ENCODE measurements at regions not wholly inside any gene's neighbourhood (a gene's known extent, or its start where the extent isn't known, plus 50 kb on each side); places are given as distances from the start of the nearest gene placed in this dataset.

DNA sequence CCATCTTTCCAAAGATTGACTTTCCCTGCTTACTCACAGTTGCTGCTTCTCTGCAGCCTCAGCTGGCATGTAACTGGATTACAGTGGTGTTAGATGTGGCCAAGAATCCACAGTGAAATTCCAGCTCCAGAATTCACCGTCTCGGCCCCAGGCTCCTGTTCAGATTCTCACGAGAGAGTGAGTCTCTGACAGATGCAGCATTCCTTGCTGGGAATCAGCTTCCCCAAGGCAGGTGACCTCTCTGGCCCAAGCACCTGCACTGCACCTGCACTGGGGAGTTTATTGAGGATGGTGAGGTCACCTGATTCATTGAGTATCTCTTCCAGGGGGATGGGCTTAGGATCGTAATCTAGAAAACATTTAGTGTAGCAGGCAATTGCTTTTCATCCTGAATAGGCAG lies 600.5 kb upstream of the RBFOX1 start:
- TF ChIP-seq FOXP2 (optimal IDR thresholded peaks at IDR 0.05; ENCODE audit: borderline replicate concordance, extremely low read depth, extremely low read length, insufficient read depth) = no peak
- no peak for TF ChIP-seq POLR2AphosphoS5 (IDR thresholded peaks at IDR 0.05; ENCODE audit: low read depth, low read length)
- no peak for TF ChIP-seq TAF1 (IDR thresholded peaks at IDR 0.05; ENCODE audit: borderline replicate concordance, insufficient read depth, low read length)
- TF ChIP-seq SIN3A (IDR thresholded peaks at IDR 0.05; ENCODE audit: borderline replicate concordance, insufficient read depth, low read length) = no peak
- TF ChIP-seq REST (IDR thresholded peaks at IDR 0.05; ENCODE audit: insufficient read depth in 1 of 2, low read depth in 2 of 2, low read length in 2 of 2) = no peak

GRCh38 chr16:6728381-6728780 lies 604.3 kb upstream of the RBFOX1 start:
- TF ChIP-seq REST (IDR thresholded peaks at IDR 0.05; ENCODE audit: insufficient read depth in 1 of 2, low read depth in 2 of 2, low read length in 2 of 2) (no peak), SIN3A (IDR thresholded peaks at IDR 0.05; ENCODE audit: borderline replicate concordance, insufficient read depth, low read length) (no peak), POLR2AphosphoS5 (IDR thresholded peaks at IDR 0.05; ENCODE audit: low read depth, low read length) (no peak), TAF1 (IDR thresholded peaks at IDR 0.05; ENCODE audit: borderline replicate concordance, insufficient read depth, low read length) (no peak), FOXP2 (optimal IDR thresholded peaks at IDR 0.05; ENCODE audit: borderline replicate concordance, extremely low read depth, extremely low read length, insufficient read depth) (no peak)

DNA sequence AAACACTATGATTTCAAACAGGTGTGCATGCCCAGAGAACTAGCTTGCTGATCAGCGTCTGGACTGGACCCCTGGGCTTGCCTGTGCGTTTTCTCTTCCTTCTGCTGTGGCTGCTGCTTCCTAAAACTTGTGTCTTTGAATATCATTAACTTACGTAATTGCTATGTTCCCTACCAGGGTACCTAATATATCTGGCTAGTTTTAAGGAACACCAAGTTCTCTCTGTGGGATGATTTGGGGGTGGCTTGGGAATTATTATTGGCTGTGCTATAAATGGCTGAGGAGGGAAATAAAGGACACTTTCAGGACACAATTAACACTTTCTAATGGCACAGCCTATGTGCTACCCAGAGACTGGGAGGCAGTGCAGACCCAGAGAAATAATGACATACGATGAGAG lies 606.0 kb upstream of the RBFOX1 start:
- TF ChIP-seq TAF1 (IDR thresholded peaks at IDR 0.05; ENCODE audit: borderline replicate concordance, insufficient read depth, low read length) = no peak
- no peak for TF ChIP-seq SIN3A (IDR thresholded peaks at IDR 0.05; ENCODE audit: borderline replicate concordance, insufficient read depth, low read length)
- no peak for TF ChIP-seq POLR2AphosphoS5 (IDR thresholded peaks at IDR 0.05; ENCODE audit: low read depth, low read length)
- no peak for TF ChIP-seq FOXP2 (optimal IDR thresholded peaks at IDR 0.05; ENCODE audit: borderline replicate concordance, extremely low read depth, extremely low read length, insufficient read depth)
- no peak for TF ChIP-seq REST (IDR thresholded peaks at IDR 0.05; ENCODE audit: insufficient read depth in 1 of 2, low read depth in 2 of 2, low read length in 2 of 2)

GRCh38 chr16:6725634-6726331 lies 606.9 kb upstream of the RBFOX1 start:
- TF ChIP-seq SIN3A (IDR thresholded peaks at IDR 0.05; ENCODE audit: borderline replicate concordance, insufficient read depth, low read length) (no peak), POLR2AphosphoS5 (IDR thresholded peaks at IDR 0.05; ENCODE audit: low read depth, low read length) (no peak), FOXP2 (optimal IDR thresholded peaks at IDR 0.05; ENCODE audit: borderline replicate concordance, extremely low read depth, extremely low read length, insufficient read depth) (no peak), REST (IDR thresholded peaks at IDR 0.05; ENCODE audit: insufficient read depth in 1 of 2, low read depth in 2 of 2, low read length in 2 of 2) (no peak), TAF1 (IDR thresholded peaks at IDR 0.05; ENCODE audit: borderline replicate concordance, insufficient read depth, low read length) (no peak)
